ENCODE measurements at regions not wholly inside any gene's neighbourhood (a gene's known extent, or its start where the extent isn't known, plus 50 kb on each side); places are given as distances from the start of the nearest gene placed in this dataset.

GRCh38 chr7:119984247-119984646 is 288.7 kb upstream of the KCND2 start:
- ChIA-PET POLR2A (ENCODE audit: unreplicated experiment) (no interaction called here), CTCF (interaction anchor here (0.6 kb wide), 1 partner anchor 23 kb away, joined by 3 read pairs; no protein-coding TSS in a partner anchor)
- Histone ChIP-seq H3K9ac (ENCODE audit: low read depth, low read length) (no peak overlapping the region), H3K14ac (replicated peaks; ENCODE audit: low read depth, low read length) (no peak overlapping the region), H3K79me1 (ENCODE audit: low read depth in 1 of 2, low read length in 2 of 2) (no peaks in the 10 kb centered on the region), H3K36me3 (ENCODE audit: control insufficient read depth, insufficient read depth, low read length) (no peaks in the 10 kb centered on the region), H3K9me1 (ENCODE audit: insufficient read depth, low read length) (no peaks in the 10 kb centered on the region), H2BK15ac (ENCODE audit: low read depth, low read length) (no peak overlapping the region), H3K4ac (ENCODE audit: low read depth, low read length) (no peak overlapping the region), H2BK5ac (ENCODE audit: low read depth, low read length, poor library complexity, severe bottlenecking) (no peak overlapping the region), H4K5ac (ENCODE audit: low read depth, low read length) (no peak overlapping the region), H3K4me2 (ENCODE audit: low read depth, low read length) (no peak overlapping the region), H3K27me3 (ENCODE audit: control insufficient read depth, insufficient read depth, low read length) (no peaks in the 10 kb centered on the region), H3K9me3 (ENCODE audit: control insufficient read depth, insufficient read depth, low read length) (no peaks in the 10 kb centered on the region), H2AK9ac (replicated peaks; ENCODE audit: low read depth, low read length, poor library complexity) (no peak overlapping the region), H3K23ac (ENCODE audit: low read depth, low read length) (no peak overlapping the region), H2AFZ (replicated peaks; ENCODE audit: low read length, poor library complexity) (no peak overlapping the region), H3K4me3 (ENCODE audit: insufficient read depth, low read depth, low read length) (no peak overlapping the region), H3K27ac (ENCODE audit: insufficient read depth, low read length) (no peak overlapping the region), H3K56ac (ENCODE audit: extremely low read depth, insufficient read depth, low read length) (no peak overlapping the region), H3K4me1 (ENCODE audit: control insufficient read depth, insufficient read depth, low read length) (no peaks in the 10 kb centered on the region), H4K91ac (ENCODE audit: insufficient read depth, low read depth, low read length) (no peak overlapping the region), H4K8ac (ENCODE audit: low read depth in 2 of 2, low read length in 2 of 2) (no peak overlapping the region), H2BK20ac (ENCODE audit: low read depth, low read length) (no peak overlapping the region), H3K18ac (ENCODE audit: low read depth, low read length) (no peak overlapping the region), H4K20me1 (ENCODE audit: insufficient read depth, low read length) (no peaks in the 10 kb centered on the region), H2AK5ac (ENCODE audit: low read depth, low read length) (no peak overlapping the region), H2BK120ac (ENCODE audit: low read depth, low read length) (no peak overlapping the region)
- dilution Hi-C loops (cut with HindIII; ENCODE audit: low sequenced_read_pairs, unreplicated experiment) (no loop called here), in situ Hi-C loops (cut with MboI; ENCODE audit: low sequenced_read_pairs) (no loop called here), intact Hi-C loops (cut with micrococcal nuclease) (no loop called here)
- DNase-seq (no peak), ATAC-seq (ENCODE audit: low read depth) (no peak)
- BruUV-seq (replicated peaks): no TSS peak
- WGBS, 2 experiments (ENCODE audit: extremely low coverage in 2 of 2, insufficient read length in 1 of 2): no CpG with 5 or more reads among the region's 3 CpGs
- TF ChIP-seq POLR2A (IDR thresholded peaks at IDR 0.05; ENCODE audit: low read depth, low read length) (no peak), USF2 (IDR thresholded peaks at IDR 0.05; ENCODE audit: low read depth, low read length) (no peak), MAZ (IDR thresholded peaks at IDR 0.05; ENCODE audit: borderline replicate concordance, low read depth, low read length) (no peak), NFE2L2 (IDR thresholded peaks at IDR 0.05; ENCODE audit: low read depth, low read length) (no peak), ELK1 (IDR thresholded peaks at IDR 0.05; ENCODE audit: borderline replicate concordance, low read depth, low read length) (no peak), RCOR1 (IDR thresholded peaks at IDR 0.05; ENCODE audit: insufficient replicate concordance, low read length) (no peak)

Measured in IMR-90 (cell line).